ENCODE measurements at regions not wholly inside any gene's neighbourhood (a gene's known extent, or its start where the extent isn't known, plus 50 kb on each side); places are given as distances from the start of the nearest gene placed in this dataset.

- peaks cover 76% of the 10 kb centered on the region for H3K27me3 ChIP-seq (ENCODE audit: low read length)
- H3F3A ChIP-seq (ENCODE audit: low read length, unreplicated experiment) = no peaks in the 10 kb centered on the region
- H4K20me1 ChIP-seq (ENCODE audit: low read length) = no peaks in the 10 kb centered on the region
- no peak overlapping the region for H3K9ac ChIP-seq (ENCODE audit: low read length)
- H3K4me2 ChIP-seq (ENCODE audit: low read length) = no peak overlapping the region
- H3K36me3 ChIP-seq (ENCODE audit: low read depth, low read length) = no peaks in the 10 kb centered on the region
- no peak overlapping the region for H2AFZ ChIP-seq (ENCODE audit: low read length)
- TF ChIP-seq CTCF (conservative IDR thresholded peaks at IDR 0.05; ENCODE audit: low read depth, low read length) = no peak
- TF ChIP-seq EZH2 (IDR thresholded peaks at IDR 0.05; ENCODE audit: low read length, unreplicated experiment) = no peak
- TF ChIP-seq EZH2phosphoT487 (IDR thresholded peaks at IDR 0.05; ENCODE audit: borderline replicate concordance, low read length) = no peak
- no peaks in the 10 kb centered on the region for H3K79me2 ChIP-seq (ENCODE audit: low read length)
- DNase-seq = no peak
- H3K4me1 ChIP-seq (ENCODE audit: insufficient read depth, low read length) = no peaks in the 10 kb centered on the region
- no peak overlapping the region for H3K4me3 ChIP-seq (ENCODE audit: low read length)
- ATAC-seq = no peak
- POLR2A ChIA-PET (ENCODE audit: unreplicated experiment) = no interaction called here
- BruUV-seq (replicated peaks) = no TSS peak
- CTCF ChIA-PET = no interaction called here
- intact Hi-C loops (cut with micrococcal nuclease) = no loop called here
- no peaks in the 10 kb centered on the region for H3K9me2 ChIP-seq (replicated peaks; ENCODE audit: low read length)
- no peak overlapping the region for H3K27ac ChIP-seq (ENCODE audit: low read length)
- H3K9me3 ChIP-seq (ENCODE audit: low read length) = no peaks in the 10 kb centered on the region
Measured at GRCh38 chr1:5503556-5504363, 488.5 kb downstream of the NPHP4 start.

- POLR2A ChIA-PET (ENCODE audit: unreplicated experiment) = no interaction called here
- Histone ChIP-seq H3K9me3 (ENCODE audit: low read length) (no peaks in the 10 kb centered on the region), H3K36me3 (ENCODE audit: low read depth, low read length) (no peaks in the 10 kb centered on the region), H3K27me3 (ENCODE audit: low read length) (peaks cover 79% of the 10 kb centered on the region), H3K27ac (ENCODE audit: low read length) (no peak overlapping the region), H3K4me2 (ENCODE audit: low read length) (no peak overlapping the region), H3K9me2 (replicated peaks; ENCODE audit: low read length) (no peaks in the 10 kb centered on the region), H3K79me2 (ENCODE audit: low read length) (no peaks in the 10 kb centered on the region), H3K4me1 (ENCODE audit: insufficient read depth, low read length) (no peaks in the 10 kb centered on the region), H2AFZ (ENCODE audit: low read length) (no peak overlapping the region), H3K4me3 (ENCODE audit: low read length) (no peak overlapping the region), H3F3A (ENCODE audit: low read length, unreplicated experiment) (no peaks in the 10 kb centered on the region), H3K9ac (ENCODE audit: low read length) (no peak overlapping the region), H4K20me1 (ENCODE audit: low read length) (no peaks in the 10 kb centered on the region)
- CTCF ChIA-PET = no interaction called here
- ATAC-seq (no peak), DNase-seq (no peak)
- intact Hi-C loops (cut with micrococcal nuclease) = no loop called here
- no TSS peak for BruUV-seq (replicated peaks)
- TF ChIP-seq CTCF (conservative IDR thresholded peaks at IDR 0.05; ENCODE audit: low read depth, low read length) (no peak), EZH2 (IDR thresholded peaks at IDR 0.05; ENCODE audit: low read length, unreplicated experiment) (no peak), EZH2phosphoT487 (IDR thresholded peaks at IDR 0.05; ENCODE audit: borderline replicate concordance, low read length) (no peak)
Measured at GRCh38 chr1:5502311-5503194, 489.7 kb downstream of the NPHP4 start.
